A172 (cell line): ENCODE measurements at regions not wholly inside any gene's neighbourhood (a gene's known extent, or its start where the extent isn't known, plus 50 kb on each side); places are given as distances from the start of the nearest gene placed in this dataset.

Experiments used
- DNase-seq: peaks from one replicate; pipeline ENCODE4 v3.0.0-alpha.2; 2015; ENCODE audit warnings: low spot score

GRCh38 chr15:87805117-87805820, 451.3 kb downstream of the NTRK3 start:
- no peak for DNase-seq

- no peak for DNase-seq
These were observed 452.1 kb downstream of the NTRK3 start for GRCh38 chr15:87804451-87804850.

- DNase-seq: no peak
These were observed 456.7 kb downstream of the NTRK3 start for GRCh38 chr15:87799838-87800237.

GRCh38 chr15:87799428-87799827, 457.1 kb downstream of the NTRK3 start:
- DNase-seq: no peak

- DNase-seq: no peak
These were observed 462.8 kb downstream of the NTRK3 start for GRCh38 chr15:87793725-87794124.

GRCh38 chr15:87792250-87793040, 464.1 kb downstream of the NTRK3 start:
- no peak for DNase-seq

- DNase-seq: no peak
These were observed 474.4 kb downstream of the NTRK3 start for GRCh38 chr15:87781959-87782625.

- no peak for DNase-seq
These were observed 476.8 kb downstream of the NTRK3 start for GRCh38 chr15:87779746-87780145.

- no peak for DNase-seq
These were observed 478.2 kb downstream of the NTRK3 start for GRCh38 chr15:87778358-87778757.

GRCh38 chr15:87777054-87777561, 479.4 kb downstream of the NTRK3 start:
- peak; percentile 76 for DNase-seq

- DNase-seq: no peak
These were observed 489.0 kb downstream of the NTRK3 start for GRCh38 chr15:87767516-87767915.

GRCh38 chr15:87764461-87765240, 491.9 kb downstream of the NTRK3 start:
- peak; percentile 85 for DNase-seq

- no peak for DNase-seq
These were observed 492.7 kb downstream of the NTRK3 start for GRCh38 chr15:87763837-87764236.

GRCh38 chr15:87761736-87762509, 494.6 kb downstream of the NTRK3 start:
- DNase-seq: no peak

- DNase-seq: no peak
These were observed 495.8 kb downstream of the NTRK3 start for GRCh38 chr15:87760547-87761314.

GRCh38 chr15:87758794-87759418, 497.6 kb downstream of the NTRK3 start:
- DNase-seq: no peak

GRCh38 chr15:87757084-87757483, 499.5 kb downstream of the NTRK3 start:
- DNase-seq: no peak

GRCh38 chr15:87756072-87756471, 500.5 kb downstream of the NTRK3 start:
- DNase-seq: no peak

- peak; percentile 56 for DNase-seq
These were observed 501.3 kb downstream of the NTRK3 start for GRCh38 chr15:87755226-87755625.

- no peak for DNase-seq
These were observed 503.0 kb downstream of the NTRK3 start for GRCh38 chr15:87753539-87753938.
